NCI-H2029 (cell line): ENCODE measurements at regions not wholly inside any gene's neighbourhood (a gene's known extent, or its start where the extent isn't known, plus 50 kb on each side); places are given as distances from the start of the nearest gene placed in this dataset.
"Not testable (repeated sequence)": the region's sequence is repeated elsewhere in the genome, so short reads cannot be mapped to it uniquely, and the experiment has no call there.

Source experiments
- DNase-seq: peaks from one replicate; lab custom pipeline; 2025; lab: John Stamatoyannopoulos, UW

DNA sequence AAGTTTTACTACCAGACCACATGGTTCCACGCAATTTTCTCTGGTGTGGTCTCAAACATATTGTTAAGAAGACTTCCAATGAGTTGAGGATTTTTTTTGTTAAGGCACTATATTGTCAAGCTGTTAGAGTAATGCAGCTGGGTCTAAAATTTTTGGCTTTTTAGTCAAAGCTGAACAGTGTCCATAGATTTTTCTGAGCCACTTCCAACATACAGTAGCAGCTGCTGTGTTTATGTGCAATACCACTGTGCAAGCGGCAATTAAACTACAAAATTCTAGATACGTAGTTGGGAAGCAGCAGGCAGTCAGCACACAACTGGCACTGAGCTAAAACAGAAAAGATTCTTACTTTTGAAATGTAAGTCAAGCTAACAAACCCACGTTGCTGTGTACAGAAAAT is 1551.1 kb upstream of the AGA start:
- DNase-seq = no peak

DNA sequence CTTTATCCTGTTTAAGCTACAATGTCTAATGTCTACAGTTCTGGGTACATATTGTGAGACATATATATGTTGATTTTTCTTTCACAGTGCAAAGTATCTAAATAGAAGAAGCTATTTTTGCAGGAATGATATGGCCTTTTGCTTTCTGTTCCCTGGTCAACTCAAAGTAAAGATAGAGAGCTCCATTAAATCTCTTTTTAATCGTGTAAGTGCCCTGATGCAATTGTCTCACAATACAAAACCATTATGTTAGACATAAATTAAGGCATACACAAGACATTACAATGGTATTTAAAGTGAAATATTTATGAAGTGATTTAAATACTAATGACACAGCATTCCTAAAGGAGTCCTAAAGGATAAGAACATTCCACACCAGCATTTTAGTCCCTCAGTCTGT is 1559.7 kb upstream of the AGA start:
- DNase-seq = no peak

DNA sequence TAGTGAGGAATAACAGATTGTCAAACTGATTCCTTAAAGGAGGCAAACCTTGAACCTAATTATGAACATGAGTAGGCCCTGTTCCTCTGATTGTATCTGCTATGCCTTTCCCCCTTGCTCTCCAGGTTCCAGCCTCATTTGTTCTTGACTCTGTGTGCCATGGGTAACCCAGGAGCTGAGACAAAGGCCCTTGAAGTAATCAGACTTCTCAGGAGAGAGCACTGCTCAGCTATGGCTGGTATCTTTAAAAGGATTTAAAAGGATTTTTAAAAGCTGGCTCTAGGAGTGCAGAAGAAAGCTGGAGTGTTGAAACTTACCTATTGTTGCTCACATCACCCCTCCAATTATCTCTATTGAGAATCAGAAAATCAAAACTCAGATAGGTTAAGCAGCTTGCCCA is 1565.5 kb upstream of the AGA start:
- DNase-seq = no peak

DNA sequence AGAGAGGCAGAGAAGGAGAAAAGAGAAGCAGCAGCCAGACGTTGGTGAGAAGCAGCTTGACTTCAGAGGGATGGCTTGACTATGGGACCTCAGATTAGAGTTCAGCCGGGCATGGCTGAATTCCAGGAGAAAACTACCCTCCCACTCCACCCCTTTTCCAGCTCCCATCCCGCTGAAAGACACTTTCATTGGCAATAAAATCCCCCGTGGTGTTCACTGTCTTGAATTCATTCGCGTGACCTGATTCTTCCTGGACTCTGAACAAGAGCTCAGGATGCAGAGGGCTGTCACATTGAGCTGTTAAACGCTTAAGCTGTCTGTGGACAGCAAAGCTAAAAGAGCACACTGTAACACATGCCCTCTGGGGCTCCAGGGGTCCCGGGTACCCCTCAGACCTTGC is 1575.3 kb upstream of the AGA start:
- DNase-seq = no peak

DNA sequence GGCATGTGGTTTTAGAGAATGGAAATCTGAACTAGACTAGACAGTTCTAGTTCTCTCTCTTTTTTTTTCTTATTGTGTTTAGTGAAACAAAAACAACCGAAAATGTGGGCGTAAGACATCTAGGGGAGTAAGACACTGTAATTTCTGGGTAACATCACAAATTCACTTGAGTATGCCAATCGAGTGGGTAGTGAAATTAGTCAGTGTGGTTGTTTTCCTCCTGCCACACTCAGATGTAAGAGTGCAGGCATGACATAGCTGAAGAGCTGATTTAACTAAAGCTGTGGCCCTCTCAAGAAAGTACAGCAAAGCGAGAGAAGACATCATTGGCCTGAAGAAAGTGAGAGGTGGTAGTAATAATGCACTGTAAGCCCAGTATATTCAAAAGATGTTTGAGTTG is 1585.3 kb upstream of the AGA start:
- DNase-seq = no peak

DNA sequence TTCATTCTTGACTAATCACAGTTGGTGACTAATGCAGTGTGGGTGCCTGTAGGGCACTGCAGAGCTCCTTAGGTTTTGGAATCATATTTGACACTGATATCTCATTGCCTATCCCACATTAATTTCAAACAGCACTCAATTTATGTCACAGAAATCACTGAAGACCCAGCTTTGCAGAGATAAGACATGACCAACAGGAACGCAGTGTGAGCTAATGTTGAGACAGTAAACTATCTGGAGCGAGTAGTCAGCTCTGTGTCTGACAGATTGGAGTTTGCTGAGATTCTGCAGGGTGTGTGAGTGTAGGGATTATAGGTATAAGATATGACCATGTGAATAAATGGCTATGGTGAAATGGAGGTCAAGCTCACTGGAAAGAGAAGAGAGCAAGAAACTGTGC is 1586.1 kb upstream of the AGA start:
- no peak for DNase-seq

DNA sequence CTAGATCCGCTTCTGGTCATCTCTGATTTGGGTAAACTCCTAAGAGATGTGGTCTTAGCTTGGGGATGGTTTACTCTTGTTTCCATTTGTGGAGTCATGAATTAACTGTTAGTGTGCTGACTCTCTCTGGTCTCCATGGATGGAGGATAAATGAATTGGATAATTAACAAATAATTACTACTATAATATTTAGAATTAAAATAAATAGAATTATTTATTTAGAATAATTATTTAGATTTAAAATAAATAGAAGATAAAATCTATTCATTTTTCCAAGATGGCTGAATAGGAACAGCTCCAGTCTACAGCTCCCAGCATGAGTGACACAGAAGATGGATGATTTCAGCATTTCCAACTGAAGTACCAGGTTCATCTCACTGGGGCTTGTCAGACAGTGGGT is 1587.4 kb upstream of the AGA start:
- DNase-seq = no peak

DNA sequence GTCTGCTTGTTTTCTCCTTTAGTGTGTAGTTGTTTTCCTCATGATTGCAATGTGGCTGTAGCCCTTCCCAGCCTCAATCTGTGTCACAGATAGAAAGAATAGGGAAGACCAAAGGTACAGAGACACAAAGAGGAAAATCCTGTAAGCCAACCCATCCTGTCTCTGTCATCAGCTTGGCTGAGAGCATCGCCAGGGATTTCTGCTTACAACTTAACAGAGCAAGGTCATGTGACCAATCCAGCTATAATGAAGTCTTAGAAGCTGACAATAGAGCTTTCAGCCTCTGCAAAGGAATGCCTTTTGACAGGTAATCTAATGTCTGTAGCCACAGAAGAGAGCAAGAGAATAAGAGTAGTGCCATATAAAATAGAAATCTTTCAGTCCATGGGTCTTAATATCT is 1598.0 kb upstream of the AGA start:
- no peak for DNase-seq

DNA sequence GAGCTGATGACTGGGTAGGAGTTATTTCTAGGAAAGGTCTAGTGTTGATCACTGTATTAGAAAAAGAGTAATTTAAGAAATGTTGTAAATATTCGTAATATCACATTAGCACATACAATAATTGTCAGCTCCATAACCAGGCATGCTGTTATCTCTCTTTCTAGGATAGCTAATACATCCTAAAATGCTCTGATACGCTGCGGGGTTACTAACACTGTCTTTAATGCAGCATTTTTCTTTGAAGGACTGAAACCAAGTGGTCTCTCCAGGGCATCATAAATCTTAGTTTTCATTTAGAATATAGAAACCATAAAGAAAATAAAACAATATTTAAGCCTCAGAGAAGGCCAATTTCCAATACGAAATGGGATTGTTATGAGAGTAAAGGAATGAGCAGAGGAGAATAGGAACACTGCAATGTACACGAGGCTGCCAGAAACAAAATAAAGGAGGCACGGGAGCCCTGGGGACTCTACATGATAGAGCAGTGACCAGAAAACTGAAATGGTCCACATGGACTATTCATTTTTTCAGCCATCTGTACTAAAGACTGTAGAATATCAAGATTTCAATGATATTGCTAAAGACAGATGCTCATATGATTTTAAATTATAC is 1606.7 kb upstream of the AGA start:
- no peak for DNase-seq

DNA sequence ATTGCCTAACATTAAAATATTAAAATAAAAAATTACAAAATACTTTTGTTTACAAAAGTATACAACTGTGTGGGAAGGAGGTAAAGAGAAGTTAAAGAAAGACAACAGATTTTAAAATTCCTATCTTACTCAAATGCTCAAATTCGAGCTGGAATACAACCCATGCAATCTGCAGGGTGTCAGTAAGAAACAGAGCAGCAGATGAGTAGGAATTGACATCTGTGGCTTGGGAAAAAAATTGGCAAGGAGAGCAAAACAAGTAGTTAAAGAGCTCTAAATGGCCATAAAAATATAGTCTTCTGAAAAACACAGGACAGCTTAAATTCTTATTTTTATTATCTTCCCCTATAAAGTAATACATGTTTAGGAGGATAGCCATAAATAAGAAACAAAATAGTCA is 1609.0 kb upstream of the AGA start:
- no peak for DNase-seq

DNA sequence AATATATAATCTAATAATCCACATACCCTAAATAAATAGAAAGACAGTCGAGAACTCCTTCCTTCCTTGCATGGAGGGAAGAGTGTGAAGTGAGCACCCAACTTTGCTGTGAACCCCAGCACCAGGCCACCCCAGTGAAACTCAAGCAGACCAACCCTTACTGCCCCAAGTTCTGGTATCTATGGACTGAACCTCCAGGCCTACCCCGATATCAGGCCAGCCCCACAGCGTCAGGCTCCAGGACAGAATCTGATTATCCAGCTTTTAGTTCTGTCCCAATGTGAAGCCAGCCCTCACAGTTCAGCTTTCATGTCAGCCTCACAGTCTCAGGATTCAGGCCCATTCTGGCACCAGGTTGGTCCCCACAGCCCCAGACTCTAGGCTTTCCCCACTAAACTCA is 1617.2 kb upstream of the AGA start:
- DNase-seq = no peak

DNA sequence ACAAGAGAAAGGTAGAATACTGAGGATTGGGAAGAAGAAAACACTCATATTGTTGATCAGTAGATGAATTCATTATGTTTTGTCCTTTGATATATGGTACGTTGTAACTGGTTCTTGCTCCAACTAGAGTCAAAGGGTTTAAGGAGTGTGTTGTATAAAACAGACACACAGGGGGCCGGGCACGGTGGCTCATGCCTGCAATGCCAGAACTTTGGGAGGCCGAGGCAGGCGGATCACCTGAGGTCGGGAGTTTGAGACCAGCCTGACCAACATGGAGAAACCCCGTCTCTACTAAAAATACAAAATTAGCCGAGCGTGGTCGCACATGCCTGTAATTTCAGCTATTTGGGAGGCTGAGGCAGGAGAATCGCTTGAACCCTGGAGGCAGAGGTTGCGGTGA is 1624.0 kb upstream of the AGA start:
- DNase-seq = not testable (repeated sequence)

DNA sequence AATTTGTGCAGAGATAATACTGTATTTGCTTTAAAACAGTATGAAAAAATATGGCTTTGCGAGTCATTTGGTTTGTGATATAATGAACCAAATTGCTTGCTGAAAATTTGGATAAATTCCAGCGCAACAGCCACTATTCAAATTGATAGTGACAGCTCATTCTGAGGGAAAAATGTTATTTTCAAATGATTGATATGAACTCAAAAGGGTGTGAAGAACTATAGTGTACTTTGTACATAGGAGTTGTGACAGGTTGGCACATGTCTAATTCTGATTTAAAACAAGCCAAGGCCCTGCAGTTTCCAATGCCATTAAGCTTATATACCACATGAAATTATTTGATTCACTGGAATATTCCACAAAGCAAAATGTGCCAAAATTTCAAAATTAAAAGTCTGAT is 1628.9 kb upstream of the AGA start:
- no peak for DNase-seq

DNA sequence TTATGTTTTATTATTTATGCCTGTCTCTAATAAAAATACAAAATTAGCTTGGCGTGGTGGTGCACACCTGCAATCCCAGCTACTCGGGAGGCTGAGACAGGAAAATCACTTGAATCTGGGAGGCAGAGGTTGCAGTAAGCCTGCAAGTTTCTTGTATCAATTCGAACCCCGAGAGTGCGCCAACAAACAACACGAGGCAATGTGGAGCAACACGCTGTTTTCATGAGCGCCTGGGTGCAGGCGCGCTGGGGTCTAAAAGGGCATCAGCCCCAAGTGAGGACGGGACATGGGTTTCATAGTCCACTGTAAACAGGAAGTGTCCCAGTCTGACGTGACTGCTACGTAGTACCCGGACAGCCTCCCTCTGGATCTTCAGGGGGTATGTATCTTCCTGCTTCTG is 1634.6 kb upstream of the AGA start:
- no peak for DNase-seq

DNA sequence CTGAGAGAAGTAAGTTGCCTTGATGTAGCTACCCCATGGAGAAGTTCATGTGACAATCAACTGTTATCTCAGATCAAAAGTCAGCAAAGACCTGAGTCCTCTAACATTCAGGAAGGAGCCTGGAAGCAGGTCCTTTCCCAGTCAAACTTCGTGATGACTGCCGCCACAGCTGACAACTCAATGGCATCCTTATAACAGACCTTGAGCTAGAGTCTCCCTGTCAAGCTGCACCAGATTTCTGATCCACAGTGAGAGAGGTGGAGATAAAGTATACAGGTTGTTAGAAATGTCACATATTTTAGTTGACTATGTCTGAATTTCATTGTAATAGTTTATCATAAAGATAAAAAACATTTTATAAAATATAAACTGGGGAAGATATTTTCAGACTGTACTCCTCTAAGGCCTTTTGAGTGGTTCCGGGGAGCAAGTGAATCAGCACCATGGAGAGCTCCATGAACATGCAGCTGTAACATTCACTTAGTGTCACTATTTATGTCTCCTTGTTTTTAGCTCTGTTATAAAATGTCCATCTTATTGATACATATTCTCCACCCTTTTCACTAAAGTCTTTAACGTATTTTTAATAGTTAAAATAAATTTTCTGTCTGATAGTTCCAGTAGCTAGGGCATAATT is 1653.5 kb upstream of the AGA start:
- no peak for DNase-seq

DNA sequence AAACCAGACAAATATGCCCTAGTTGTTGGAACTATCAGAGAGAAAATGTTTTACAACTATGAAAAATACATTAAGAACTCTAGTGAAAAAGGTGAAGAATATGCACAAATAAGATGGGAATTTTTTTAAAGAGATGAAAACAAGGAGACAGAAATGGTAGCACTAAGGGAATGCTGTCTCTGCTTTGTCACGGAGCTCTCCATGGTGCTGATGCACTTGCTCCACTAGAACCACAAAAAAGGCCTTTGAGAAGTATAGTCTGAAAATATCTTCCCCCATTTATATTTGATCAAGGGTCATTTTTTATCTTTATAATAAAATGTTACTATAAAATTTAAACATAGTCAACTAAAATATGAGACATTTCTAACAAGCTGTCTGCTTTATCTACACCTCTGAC is 1655.5 kb upstream of the AGA start:
- DNase-seq = no peak

DNA sequence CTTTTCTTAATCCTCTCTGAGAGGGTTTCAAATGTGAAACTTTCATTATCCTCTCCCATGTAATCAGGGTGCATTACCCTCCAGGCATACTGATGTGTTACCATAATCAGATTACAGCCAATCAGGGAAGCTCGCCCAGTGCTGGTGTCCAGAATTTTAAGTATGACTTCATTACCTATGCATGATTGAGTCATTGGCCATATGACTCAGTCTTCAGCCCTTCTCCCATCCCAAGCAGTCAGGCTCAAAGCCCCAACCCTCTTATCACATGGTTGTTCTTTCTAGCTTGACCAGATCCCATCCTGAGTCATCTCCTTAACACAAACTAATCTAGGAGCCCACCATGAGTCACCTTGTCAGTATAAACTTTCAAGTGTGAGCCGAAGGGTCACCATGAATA is 1668.1 kb upstream of the AGA start:
- DNase-seq = no peak

DNA sequence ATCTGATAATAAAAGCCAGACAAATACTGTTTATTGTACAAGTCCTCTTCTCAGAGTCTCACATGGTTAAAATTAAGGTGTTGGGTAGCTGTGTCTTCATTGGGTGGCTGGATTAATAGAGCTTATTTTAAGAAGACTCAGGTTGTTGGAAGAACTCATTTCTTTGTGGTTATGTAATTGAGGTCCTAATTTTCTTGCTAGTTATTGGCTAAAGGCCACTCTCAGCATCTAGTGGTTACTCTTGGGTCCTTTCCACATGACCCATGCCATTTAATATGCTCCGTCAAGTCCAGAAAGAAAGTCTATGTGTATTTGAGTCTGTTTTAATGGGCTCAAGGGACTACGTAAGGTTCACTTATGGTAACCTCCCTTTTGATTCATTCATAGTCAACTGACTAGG is 1668.6 kb upstream of the AGA start:
- no peak for DNase-seq

DNA sequence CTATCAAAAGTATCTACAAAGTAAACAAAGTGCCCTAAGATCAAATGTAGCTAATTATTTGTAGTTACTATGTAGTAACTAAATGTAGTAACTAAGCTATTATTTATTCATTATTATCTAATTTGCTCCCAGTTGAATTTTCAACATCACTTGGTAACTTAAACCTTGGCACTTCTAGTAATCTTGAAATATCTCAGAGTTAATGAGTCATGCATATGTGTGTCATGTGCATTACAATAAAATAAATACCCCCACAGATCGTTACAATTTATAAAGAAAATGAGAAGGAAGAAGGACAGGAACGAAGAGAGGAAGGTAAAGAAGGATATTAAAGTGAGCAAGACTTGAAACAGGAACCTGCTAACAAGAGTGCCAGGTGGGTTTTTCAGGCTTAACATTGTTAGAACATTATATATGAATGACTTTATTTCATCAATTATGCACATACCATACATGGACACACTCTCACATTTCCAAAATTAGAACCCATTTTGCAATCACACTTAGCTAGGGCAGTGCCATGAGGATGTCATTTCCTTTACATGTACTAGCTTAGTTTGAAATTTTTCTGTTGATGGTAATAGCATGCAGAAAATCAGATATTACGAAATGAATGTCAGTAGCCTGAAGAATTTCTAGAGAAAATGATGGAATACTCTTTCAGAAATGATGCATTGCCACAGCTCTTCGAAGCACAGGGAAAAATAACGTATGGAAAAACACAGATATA is 1670.4 kb upstream of the AGA start:
- no peak for DNase-seq

DNA sequence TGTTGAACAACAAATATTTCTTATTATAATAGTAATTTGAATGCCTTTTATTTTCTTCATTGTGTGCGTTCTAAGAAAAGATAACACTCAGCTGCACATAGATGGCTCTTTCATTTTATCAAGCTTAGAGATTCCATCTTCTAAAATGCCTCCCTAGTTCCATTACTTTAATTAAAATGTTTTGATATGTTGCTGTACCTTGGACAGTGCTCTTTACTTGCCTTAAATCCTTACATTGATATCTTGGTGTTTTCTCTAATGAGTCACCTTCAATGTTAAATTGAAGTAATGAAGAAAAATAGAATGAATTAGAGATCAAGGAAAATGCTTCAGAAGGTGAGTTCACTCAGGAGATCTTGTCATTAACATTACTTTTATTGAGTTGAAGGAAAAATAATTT is 1672.4 kb upstream of the AGA start:
- DNase-seq = no peak

DNA sequence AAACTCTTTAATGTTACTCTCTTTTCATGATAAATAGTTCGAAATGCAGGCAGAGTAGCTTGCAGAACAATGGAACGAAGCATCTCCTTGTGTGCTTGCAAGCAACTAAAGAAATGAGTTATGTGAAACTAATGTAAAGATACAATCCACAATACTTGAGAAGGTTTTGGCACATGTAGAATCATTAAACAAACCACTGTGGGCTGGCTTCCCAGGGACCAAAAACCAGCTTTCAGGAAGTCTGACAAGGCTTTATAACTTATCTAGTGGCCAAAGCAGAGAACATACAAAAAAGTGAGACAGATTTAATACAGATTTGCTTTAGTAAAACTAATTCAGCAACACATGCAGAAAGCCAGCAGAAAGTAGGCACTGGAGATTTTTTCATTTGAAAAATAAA is 1673.8 kb upstream of the AGA start:
- no peak for DNase-seq

DNA sequence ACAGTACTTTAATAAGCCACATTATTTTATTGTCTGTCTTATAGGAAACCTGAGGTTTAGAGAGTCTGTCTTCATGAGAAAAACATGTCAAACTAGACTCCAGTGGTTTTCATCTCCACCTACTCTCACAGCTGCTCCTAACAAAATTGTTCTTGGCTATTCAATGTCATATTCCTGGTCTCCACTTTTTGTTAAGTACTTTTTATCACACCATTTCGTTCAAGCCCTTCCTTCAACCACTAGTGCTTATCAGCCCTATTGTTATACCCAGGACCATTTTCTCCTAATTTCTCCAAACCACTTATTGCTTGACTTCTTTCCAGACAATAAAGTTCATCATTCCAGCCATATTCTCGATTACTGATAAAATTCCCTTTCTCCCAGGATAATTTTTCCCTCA is 1674.3 kb upstream of the AGA start:
- DNase-seq = no peak

DNA sequence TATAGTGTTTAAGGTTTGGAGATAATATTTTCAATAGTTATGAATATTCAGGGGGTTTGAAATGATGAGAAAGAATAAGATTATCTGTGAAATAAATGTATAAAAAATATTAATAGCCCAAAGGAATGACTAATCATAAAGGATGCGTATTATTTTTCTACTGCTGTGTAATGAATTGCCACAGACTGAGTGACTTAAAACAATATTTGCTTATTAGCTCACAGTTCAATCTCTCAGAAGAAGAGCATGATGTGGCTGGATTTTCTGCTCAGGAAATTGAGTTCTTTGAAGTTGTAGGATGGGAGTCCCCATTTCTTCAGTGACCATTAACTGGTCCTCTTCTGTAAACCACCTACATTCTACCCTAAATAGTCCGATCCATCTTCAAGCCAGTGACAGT is 1680.8 kb upstream of the AGA start:
- DNase-seq = no peak

DNA sequence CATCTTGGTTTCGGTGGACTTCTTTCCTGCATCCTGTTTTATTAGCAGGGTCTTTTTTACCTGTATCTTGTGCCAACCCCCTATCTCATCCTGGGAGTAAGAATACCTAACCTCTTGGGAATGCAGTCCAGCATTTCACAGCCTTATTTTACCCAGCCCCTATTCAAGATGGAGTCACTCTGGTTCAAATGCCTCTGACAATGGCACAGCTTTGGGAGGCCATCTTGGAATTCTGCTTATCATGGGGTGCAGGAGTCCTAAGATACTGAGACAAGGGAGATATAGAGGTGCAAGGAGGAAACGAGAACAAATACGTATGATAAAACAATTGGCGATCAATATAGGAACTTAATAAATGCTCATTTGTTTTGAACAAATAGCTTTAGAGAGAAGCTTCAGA is 1682.2 kb upstream of the AGA start:
- no peak for DNase-seq
